COR-L47 (cell line): ENCODE measurements at regions not wholly inside any gene's neighbourhood (a gene's known extent, or its start where the extent isn't known, plus 50 kb on each side); places are given as distances from the start of the nearest gene placed in this dataset.

Source experiments
- DNase-seq: peaks from one replicate; lab custom pipeline; 2025; lab: John Stamatoyannopoulos, UW

DNA sequence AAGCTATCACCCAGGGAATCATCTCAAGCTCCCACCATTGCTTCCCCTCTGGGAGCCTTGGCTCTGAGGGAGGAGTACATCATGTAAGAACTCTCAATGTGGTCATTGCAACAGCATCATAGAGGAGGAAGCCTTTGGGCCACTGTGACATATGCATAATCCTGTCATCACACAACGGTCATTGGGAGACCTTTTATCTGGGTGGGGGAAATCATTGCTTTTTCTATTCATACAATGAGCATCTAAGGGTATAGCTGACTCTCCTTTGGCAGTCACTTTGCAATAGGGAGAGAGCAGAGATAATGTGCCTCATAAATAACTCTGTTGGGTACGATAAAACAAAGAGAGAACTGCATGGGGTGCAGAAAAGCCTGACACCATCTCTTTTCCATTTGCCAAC is 155.2 kb upstream of the KCNIP4 start:
- no peak for DNase-seq

DNA sequence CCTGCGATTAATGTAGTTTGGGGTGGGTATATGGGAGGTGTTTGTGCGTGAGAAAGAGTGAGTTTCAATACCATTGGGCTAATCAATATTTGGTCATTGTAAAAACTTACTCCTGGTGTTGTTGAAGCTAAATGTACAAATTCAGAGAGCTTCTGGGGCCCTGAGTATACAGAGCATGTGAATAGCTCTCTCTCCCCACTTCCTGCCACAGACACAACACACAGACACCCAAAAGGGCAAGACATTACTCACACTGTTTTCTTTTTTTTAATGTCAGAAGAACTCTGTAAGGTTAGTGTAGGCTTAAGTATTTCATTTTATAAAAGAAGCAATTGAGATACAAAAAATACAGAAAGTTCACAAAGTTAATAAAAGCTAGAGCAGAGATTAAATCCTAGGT is 151.3 kb upstream of the KCNIP4 start:
- no peak for DNase-seq

DNA sequence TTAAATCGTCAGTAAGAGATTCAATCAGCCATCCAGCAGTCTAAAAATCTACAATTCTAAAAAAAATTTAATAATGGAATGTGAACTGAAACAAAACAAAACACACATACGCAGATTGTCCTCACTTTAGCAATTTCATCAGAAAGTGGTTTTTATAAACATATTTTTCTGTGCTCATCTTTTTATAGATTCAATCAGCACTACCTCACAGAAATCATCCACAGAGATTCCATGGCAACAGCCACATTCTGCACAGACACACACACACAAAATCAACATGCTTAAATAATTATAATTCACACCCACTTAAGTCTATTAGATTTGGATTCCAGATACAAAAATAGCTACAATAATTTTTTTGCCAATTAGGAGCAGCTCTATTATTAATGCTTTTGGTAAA is 149.0 kb upstream of the KCNIP4 start:
- DNase-seq = no peak

DNA sequence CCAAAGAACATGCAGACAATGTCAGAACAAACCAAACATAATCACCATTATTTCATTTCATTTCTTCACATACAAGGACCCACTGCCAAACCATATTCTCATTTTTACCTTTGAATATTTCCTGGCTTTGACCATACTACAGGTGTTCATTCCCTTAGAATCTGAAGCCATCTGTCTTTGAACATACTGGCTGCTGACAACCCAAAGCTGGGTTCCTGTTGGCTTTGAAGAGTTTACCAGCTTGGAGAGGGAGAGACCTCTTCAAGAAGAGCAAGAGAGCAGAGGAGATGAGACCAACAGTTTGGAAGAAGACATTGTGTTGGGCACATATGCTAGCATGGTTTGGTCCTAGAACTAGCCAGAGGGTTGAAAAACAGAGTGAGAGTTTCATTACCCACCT is 145.6 kb upstream of the KCNIP4 start:
- DNase-seq = no peak

DNA sequence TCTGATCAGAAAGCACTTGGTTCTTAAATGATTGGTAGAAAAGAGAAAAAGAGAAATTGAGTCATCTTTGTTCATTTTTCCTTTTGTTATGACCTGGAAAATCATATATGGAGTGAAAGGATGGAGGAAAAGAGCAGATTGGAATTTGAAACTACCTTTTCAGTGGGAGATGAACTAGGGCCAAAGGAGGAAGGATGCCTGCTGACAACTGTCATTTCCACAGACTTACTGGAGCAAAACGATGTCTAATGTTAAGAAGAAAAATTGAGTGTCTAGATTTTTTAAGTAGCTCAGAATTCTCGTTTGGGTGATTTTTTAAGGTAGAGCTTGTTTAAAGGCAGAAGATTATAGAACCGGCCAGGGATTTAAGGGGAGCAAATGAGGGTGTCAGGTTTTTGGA is 144.6 kb upstream of the KCNIP4 start:
- DNase-seq = no peak

DNA sequence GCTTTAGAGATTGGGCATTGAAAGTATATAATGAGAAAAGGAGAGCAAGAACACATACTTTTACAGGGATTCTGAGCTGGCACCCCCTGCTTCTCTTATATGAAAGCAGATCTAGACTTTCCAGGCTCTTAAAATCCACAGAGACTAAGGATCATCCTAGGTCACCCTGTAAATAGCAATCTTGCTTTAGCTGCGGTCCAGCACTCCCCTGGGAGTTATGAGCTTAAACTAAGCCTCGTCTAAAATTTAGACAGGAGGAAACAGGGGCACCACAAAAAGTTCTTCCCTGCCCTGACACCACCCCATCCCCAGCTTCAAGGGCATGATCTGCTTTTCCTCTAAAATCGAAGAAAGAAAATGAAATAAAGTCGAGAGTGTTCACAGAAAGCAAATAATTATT is 143.3 kb upstream of the KCNIP4 start:
- no peak for DNase-seq

DNA sequence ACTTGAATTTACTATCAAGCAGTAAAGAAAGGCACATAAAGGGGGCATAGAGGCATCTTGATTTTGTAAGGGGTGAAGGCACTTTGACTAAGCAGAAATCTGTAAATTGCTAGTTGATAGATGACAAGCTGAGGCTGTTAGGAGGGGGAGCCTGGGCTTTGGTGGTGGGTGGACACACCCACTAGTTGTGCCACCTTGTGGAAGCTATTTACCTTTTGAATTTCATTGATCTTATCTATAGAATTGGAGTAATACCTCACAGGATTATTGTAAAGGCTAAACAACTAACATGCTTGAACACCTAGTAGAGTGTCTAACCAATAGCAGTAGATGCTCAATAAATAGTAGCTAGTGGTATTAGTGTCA is 142.8 kb upstream of the KCNIP4 start:
- DNase-seq = no peak

DNA sequence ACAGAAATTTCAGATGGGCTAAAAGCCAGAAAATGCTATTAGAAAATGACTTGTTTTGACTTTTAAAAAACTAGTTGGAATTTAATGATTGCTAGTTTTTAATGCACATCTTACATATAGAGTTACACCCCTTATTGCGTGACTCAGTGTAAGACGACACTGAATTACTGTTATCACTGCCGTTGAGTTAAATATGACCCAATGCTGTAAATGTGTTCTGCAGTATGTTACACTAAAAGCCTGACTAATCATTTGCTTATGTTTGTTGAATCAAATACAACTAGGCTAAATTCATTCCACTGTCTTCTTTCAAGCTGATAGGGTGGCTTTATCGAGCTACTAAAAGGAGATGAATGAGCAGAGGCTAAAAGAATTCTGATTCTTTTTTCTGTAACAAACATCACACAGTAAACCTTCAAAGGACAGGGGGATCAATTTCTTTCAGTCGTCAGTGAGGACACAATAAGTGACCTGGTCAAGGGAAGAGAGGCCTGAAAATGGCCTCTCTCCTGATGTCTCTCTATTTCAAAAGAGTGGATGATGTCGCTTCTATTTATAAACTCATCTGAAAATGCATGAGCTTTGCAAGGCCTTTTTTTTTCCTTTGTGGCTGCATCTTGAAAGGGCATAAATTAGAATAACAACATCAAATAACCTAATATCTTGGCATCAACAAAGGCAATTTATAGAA is 142.2 kb upstream of the KCNIP4 start:
- DNase-seq = no peak

DNA sequence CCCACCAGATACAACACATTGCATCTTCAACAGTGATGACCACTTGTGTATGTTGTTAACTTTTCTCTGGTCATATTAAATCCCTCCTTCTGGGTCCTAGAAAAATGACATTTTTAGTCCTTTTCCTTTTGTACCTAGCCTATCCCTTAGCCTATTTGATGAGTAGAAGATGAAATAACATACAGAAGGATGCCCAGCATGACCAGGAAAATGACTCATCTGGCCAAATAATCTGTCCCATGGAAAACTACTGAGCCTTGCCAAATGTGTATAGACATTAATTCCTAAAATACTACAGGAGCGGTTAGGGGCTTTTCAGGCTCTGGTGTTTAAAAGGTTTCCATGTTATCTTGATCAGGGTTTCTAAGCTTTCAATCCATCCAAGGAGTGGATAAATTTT is 129.0 kb upstream of the KCNIP4 start:
- no peak for DNase-seq

DNA sequence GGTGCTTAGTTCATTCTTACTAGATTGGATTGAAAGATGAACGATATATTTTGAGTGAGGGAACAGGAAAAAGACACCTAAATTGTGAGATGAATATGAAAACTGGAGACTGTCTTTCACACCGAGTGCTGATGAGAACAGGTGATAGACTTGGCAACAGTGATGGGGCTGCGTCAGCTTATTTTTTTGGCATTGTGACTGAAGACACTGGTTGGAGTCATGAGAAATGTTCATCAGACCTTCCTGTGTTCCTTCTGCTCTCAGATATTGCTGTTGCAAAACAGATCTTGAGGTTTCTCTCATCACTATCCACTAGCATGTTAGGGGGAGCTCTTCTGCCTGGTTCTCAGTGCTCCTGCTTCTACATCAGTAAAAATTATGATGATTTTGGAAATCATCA is 124.2 kb upstream of the KCNIP4 start:
- DNase-seq = no peak

DNA sequence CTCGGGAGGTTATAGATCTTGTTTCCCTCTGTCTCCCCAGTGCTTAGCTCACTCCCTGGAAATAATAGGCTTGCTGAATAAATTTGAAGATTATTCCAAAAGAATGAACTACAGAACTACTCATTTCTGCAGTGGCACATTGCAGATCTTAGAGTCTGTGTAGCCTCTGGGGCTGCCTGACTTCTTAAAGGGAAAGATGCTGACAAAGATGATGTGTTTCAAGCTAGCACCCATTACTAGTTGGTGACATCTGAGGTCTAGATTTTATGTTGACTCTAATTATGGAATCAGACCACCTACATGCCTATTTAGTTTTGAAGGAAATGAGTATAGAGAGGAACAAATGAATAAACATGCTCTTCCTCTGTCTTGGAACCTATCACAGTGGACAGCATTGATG is 123.7 kb upstream of the KCNIP4 start:
- no peak for DNase-seq

DNA sequence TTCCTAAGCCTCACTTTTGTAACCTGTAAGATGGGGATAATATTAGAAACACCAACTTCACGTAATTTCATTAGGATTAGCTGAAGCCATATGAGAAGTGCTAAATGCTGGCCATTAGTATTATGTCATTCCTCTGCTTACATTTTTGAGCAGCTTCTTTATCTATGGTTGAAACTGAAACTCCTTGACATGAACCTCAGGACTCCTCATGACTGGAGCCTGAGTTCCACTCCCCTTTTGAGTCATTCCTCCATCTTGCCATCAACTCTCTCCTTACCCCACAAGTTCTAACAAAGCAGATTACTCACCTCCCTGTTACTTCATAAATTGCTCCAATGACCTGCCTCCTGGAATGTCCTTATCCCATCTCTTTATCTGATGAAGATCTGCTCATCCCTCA is 123.2 kb upstream of the KCNIP4 start:
- DNase-seq = no peak

DNA sequence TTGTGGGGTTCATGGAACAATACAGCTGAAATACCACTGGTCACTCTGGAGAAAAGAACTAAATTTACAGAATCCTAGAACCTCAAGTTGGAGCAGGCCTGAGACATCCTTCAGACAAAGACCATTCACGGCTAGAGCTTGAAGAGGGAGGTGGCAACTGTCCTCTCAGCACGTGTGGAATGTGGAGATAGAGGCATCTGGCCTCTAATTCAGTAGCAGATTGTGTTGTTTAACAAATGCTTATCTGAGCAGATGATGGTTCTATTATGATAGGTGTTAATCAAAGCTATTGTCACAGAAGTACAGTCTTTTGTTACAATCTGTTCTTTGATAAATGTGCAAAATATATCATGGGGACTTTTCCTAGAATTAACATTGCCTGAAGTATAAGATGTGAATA is 121.7 kb upstream of the KCNIP4 start:
- DNase-seq = no peak

DNA sequence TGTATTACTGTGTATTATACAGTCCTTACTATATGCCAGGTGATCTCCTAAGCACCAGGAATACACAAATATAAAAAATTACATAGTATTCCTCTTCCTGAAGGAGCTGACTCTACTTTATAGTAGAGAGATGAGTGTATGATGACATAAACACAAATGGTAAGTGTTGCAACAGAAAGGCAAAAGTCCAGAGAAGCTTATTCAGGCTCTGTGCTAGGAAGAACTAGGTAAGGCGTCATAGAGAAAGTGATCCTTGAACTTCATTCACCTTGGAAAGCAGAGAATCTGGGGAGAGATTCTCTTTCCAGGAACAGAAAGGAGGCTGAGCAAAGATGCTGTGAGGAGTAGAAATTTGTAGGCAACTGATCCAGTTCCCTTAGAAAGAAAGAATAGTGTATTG is 115.0 kb upstream of the KCNIP4 start:
- no peak for DNase-seq

DNA sequence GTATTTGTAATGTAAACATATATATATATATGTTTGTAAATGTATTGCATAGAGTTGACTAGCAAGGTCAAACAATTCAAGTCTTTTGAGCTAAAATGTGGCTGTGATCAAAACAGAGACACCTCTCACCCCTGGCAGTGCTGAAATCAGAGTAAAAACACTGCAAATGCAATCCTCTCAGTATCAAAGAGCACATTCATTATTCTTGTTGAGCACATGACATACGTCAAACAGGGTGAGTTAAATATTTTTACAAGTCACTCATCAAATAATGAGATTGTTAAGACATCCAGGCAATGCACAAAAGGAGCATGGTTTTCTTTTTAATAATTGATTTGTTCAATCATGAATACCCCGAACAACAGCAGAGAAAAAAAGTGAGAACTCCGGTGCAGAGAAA is 114.1 kb upstream of the KCNIP4 start:
- DNase-seq = no peak

DNA sequence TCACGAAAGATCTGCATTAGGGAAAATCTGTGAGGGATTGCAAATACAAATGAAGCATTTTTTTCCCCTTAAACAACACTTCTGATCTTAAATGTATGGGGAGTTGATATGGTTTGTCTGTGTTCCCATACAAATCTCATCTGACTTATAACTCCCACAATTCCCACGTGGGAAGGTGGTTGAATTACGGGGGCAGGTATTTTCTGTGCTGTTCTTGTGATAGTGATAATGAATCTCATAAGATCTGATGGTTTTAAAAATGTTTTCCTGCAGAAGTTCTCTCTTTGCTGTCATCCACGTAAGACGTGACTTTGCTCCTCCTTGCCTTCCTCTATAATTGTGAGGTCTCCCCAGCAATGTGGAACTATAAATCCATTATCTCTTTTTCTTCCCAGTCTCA is 107.4 kb upstream of the KCNIP4 start:
- DNase-seq = no peak

DNA sequence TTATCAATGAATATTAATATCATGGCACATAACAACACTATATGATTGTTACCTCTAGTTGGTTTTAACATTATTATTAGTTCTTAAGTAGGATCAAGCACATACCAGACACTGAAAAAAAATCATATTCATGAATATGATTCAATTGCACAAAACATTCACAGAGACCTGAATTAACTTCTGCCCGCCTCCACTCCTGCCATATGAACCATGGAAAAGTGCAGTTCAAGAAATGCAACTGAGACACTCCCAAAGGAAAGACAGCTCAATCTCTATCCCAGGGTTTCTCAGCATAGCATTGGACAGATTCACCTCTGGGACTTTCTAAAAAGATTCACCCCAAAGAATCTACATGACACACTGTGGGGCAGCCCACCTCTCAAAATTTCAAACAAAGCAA is 103.5 kb upstream of the KCNIP4 start:
- no peak for DNase-seq

DNA sequence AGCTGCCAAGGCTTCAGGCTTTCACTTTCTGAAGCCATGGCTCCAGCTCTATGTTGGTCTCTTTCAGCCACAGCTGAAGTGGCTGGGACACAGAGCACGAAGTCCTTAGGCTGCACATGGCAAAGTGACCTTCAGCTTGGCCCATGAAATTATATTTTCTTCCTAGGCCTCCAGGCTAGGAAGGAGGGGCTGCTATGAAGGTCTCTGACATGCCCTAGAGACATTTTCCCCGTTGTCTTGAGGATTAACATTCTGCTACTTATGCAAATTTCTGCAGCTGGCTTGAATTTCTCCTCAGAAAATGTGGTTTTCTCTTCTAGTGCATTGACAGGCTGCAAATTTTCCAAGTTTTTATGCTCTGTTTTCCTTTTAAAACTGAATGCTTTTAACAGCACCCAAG is 99.8 kb upstream of the KCNIP4 start:
- no peak for DNase-seq

DNA sequence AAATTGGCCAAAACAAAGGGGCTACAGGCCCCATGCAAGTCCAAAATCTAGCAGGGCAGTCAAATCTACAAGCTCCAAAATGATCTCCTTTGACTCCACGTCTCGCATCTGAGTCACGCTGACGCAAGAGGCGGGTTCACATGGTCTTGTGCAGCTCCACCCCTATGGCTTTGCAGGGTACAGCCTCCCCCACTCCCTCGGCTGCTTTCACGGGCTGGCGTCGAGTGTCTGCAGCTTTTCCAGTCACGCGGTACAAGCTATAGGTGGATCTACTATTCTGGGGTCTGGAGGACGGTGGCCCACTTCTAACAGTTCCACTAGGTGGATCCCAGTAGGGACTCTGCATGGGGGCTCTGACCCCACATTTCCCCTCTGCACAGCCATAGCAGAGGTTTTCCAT is 99.2 kb upstream of the KCNIP4 start:
- DNase-seq = no peak

DNA sequence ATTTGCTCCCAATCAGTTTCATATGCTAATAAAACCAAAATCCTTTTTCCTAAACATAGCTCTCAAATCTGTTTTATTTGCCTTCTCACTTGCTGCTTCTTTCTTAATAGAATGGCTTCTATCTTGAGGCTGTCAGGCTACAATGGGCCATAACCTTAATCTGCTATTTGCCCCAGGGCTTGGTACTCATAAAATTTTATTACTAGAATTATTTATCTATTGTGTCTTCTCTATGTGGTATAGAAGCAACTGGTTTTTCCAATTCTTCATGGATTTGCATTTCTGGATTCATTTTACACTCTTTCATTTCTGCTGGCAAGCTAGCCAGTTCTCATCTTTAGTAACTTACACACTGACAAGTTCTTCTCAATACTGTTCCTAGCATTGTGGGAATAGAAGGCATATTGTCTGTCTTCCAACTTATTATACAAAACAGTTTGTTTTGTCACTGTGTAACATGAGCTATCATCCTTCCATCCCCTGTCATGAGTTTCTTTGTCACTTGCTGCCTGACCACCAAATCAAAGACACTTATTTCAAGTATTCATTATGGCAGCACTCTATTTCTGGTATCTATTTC is 96.6 kb upstream of the KCNIP4 start:
- no peak for DNase-seq

DNA sequence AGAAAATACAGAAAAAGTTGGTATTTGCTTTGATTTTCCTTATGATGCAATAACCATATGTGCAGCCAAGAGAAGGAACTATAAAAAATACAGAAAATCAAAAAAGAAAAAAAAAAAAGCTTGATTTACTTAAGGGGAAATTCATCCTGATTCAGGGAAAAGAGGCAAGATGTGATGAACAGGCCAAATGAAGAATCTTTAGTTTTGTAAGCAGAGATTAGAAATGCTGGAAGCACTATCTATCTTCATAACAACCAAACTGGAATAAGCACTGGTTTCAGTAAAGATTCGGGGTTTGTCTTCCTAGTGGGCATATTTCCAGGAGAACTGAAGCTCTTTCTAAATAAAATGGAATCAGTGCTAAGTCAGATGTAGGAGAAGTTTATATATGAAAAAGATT is 82.9 kb upstream of the KCNIP4 start:
- DNase-seq = no peak

DNA sequence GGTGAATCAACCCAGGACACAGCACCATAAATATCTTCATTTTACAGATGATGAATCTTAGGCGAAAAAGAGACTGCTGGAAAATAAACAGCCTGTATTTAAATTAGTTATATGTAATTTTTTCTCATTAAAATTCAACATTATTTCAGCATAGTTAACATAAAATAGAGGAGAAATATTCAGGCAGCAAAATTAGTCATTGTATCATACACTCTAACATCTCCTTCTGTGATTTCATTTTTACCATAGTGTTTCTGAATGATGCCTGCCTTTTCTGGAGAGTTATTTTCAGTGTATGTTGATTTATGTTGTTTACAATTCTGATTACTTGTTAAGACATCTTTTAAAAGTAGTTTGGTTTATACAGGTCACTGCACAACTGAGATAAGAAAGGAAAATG is 82.3 kb upstream of the KCNIP4 start:
- no peak for DNase-seq

DNA sequence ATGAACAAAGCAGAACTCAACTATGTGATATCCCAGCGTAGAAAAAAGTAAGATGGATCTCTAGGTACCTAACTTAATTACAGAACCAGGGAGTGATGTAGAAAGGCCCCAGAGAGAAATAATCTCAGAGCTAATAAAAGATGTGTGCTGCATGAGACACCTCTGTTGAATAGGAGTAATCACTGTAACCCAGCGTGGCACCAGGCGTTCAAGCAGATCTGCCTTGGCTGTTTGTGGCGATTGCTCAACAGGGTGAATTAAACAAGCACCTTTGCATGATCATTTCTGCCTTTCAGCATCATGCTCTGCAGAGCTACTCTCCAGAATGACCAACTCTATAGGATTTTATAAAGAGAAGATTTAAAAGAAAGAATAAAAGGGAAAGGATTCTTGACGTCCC is 81.7 kb upstream of the KCNIP4 start:
- peak; percentile 70 for DNase-seq

DNA sequence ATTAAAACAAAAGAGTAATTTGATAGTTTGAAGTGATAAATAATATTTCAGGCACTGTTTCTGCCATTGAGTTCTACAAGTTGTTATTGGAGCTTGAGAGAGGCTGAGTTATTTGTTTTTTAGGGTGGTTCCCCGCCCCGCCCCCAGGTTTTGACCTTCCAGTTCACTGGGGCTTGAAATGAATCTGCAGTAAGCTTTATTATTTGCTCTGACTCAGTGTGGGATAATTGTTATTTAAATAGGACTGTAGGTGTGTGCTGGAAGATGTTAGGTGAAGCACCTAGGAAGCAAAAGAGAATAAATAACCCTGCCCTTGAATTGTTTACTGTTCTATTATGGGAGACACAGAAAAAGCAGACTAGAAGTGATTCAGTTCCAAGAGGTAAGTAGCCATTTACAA is 81.2 kb upstream of the KCNIP4 start:
- peak; percentile 91 for DNase-seq

DNA sequence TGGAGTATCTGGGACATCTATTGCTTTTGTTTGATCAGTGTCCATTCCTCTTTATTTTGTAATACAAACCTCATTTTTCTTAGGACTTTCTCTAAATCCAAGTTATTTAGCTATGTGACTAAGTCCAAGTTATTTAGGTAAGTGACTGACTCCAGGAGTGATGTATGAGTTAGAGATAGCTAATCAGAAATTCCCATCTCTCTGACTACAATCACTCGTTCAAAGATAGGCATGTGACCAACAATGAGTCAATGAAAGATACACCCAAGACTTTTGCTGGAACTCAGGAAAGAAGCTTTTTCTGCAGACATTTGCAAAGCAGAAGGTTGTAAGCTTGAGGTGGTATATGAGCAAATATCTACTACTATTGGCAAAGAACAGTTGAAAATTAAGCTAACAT is 72.5 kb upstream of the KCNIP4 start:
- no peak for DNase-seq
